ENCODE measurements at regions not wholly inside any gene's neighbourhood (a gene's known extent, or its start where the extent isn't known, plus 50 kb on each side); places are given as distances from the start of the nearest gene placed in this dataset. TPM values are rescaled to one million over a fixed set of nuclear protein-coding genes. Genes with fewer than 3 reads are reported as not detected.

GRCh38 chr3:109241459-109242186, 74.7 kb downstream of the DPPA2 start:
- peak overlapping the region; percentile 54 for H3K4me2 ChIP-seq
- no peaks in the 10 kb centered on the region for H3K36me3 ChIP-seq (replicated peaks; ENCODE audit: insufficient read depth, low read depth)
- no peaks in the 10 kb centered on the region for H3K9me2 ChIP-seq (replicated peaks; ENCODE audit: insufficient read depth)
- H4K20me1 ChIP-seq (ENCODE audit: insufficient read depth, poor library complexity, severe bottlenecking): no peaks in the 10 kb centered on the region
- WGBS (ENCODE audit: low lambda C conversion rate, missing lambda C conversion rate): 38% methylated on average over 5 of the region's 5 CpGs
- no peak overlapping the region for H3K4me3 ChIP-seq
- no peaks in the 10 kb centered on the region for H3K79me2 ChIP-seq
- no peaks in the 10 kb centered on the region for H3K4me1 ChIP-seq (ENCODE audit: insufficient read depth)
- H3K27ac ChIP-seq: no peak overlapping the region
- no peak for TF ChIP-seq EZH2 (IDR thresholded peaks at IDR 0.05; ENCODE audit: borderline replicate concordance)
- no peak for TF ChIP-seq EZH2phosphoT487 (IDR thresholded peaks at IDR 0.05; ENCODE audit: low read depth, severe bottlenecking, unreplicated experiment)
- TF ChIP-seq, protein P1, sequence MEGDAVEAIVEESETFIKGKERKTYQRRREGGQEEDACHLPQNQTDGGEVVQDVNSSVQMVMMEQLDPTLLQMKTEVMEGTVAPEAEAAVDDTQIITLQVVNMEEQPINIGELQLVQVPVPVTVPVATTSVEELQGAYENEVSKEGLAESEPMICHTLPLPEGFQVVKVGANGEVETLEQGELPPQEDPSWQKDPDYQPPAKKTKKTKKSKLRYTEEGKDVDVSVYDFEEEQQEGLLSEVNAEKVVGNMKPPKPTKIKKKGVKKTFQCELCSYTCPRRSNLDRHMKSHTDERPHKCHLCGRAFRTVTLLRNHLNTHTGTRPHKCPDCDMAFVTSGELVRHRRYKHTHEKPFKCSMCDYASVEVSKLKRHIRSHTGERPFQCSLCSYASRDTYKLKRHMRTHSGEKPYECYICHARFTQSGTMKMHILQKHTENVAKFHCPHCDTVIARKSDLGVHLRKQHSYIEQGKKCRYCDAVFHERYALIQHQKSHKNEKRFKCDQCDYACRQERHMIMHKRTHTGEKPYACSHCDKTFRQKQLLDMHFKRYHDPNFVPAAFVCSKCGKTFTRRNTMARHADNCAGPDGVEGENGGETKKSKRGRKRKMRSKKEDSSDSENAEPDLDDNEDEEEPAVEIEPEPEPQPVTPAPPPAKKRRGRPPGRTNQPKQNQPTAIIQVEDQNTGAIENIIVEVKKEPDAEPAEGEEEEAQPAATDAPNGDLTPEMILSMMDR (IDR thresholded peaks at IDR 0.05; ENCODE audit: poor library complexity): no peak
- no peak for DNase-seq (ENCODE audit: low spot score)
- no peaks in the 10 kb centered on the region for H3K27me3 ChIP-seq
- no peaks in the 10 kb centered on the region for H3K9me3 ChIP-seq (ENCODE audit: low read depth)
- H2AFZ ChIP-seq: peak overlapping the region; percentile 2

- 70% methylated on average over 3 of the region's 3 CpGs for WGBS (ENCODE audit: low lambda C conversion rate, missing lambda C conversion rate)
Observed at GRCh38 chr3:109242187-109242523, 74.2 kb downstream of the DPPA2 start.

More at GRCh38 chr3:109242187-109242523, 74.2 kb downstream of the DPPA2 start:
- no peaks in the 10 kb centered on the region for H3K9me2 ChIP-seq (replicated peaks; ENCODE audit: insufficient read depth)
- TF ChIP-seq EZH2 (IDR thresholded peaks at IDR 0.05; ENCODE audit: borderline replicate concordance) (no peak), EZH2phosphoT487 (IDR thresholded peaks at IDR 0.05; ENCODE audit: low read depth, severe bottlenecking, unreplicated experiment) (no peak)
- TF ChIP-seq, protein P1 (IDR thresholded peaks at IDR 0.05; ENCODE audit: poor library complexity): no peak
- DNase-seq (ENCODE audit: low spot score): no peak
- H3K4me2 ChIP-seq: no peak overlapping the region
- H3K4me3 ChIP-seq: no peak overlapping the region
- H3K27me3 ChIP-seq: no peaks in the 10 kb centered on the region
- no peaks in the 10 kb centered on the region for H4K20me1 ChIP-seq (ENCODE audit: insufficient read depth, poor library complexity, severe bottlenecking)
- no peaks in the 10 kb centered on the region for H3K4me1 ChIP-seq (ENCODE audit: insufficient read depth)
- H3K9me3 ChIP-seq (ENCODE audit: low read depth): no peaks in the 10 kb centered on the region
- no peak overlapping the region for H3K27ac ChIP-seq
- H2AFZ ChIP-seq: no peak overlapping the region
- no peaks in the 10 kb centered on the region for H3K79me2 ChIP-seq
- H3K36me3 ChIP-seq (replicated peaks; ENCODE audit: insufficient read depth, low read depth): no peaks in the 10 kb centered on the region

Small RNAs in the stretch of these regions (small RNA-seq; reads per million reads assigned to genes)
- not detected for gene RNU6-1236P

Data from hepatocyte (in vitro differentiated cells).